Activated naive CD4-positive, alpha-beta T cell treated with anti-CD3 and anti-CD28 coated beads for 36 hours (primary cell): ENCODE measurements at regions not wholly inside any gene's neighbourhood (a gene's known extent, or its start where the extent isn't known, plus 50 kb on each side); places are given as distances from the start of the nearest gene placed in this dataset.

Experiments used
- CTCF ChIA-PET: fragments of 350-600 bp; sonication (Branson Sonifier 250); formaldehyde crosslinking; loops from one replicate; lab custom pipeline; 2021; ENCODE audit warnings: antibody characterized with exemption; lab: Charles Lee
- DNase-seq: peaks from one replicate; pipeline ENCODE4 v3.0.0-alpha.2; 2020
- H3K27ac Mint-ChIP-seq: one replicate; pipeline ENCODE4 v1.8.0; 2021; ENCODE audit warnings: mild to moderate bottlenecking, mixed read lengths
- H3K27me3 Mint-ChIP-seq: one replicate; pipeline ENCODE4 v1.8.0; 2021; ENCODE audit warnings: low read depth, mixed read lengths
- H3K36me3 Mint-ChIP-seq: one replicate; pipeline ENCODE4 v1.8.0; 2021; ENCODE audit warnings: low read depth, mixed read lengths
- H3K4me1 Mint-ChIP-seq: one replicate; pipeline ENCODE4 v1.8.0; 2021; ENCODE audit warnings: low read depth, mixed read lengths
- H3K4me3 Mint-ChIP-seq: one replicate; pipeline ENCODE4 v1.8.0; 2021; ENCODE audit warnings: mild to moderate bottlenecking, moderate library complexity, mixed read lengths
- H3K9me3 Mint-ChIP-seq: one replicate; pipeline ENCODE4 v1.8.0; 2021; ENCODE audit warnings: mixed read lengths
- intact Hi-C: fragments of 100-400 bp; cut with micrococcal nuclease; formaldehyde crosslinking; loops from one replicate; pipeline ENCODE4 v1.15.1; 2023

- Mint-ChIP-seq H3K27me3 (no peaks in the 10 kb centered on the region), H3K4me3 (no peak overlapping the region), H3K9me3 (no peaks in the 10 kb centered on the region), H3K4me1 (no peaks in the 10 kb centered on the region), H3K36me3 (no peaks in the 10 kb centered on the region), H3K27ac (no peak overlapping the region)
- no peak for DNase-seq
- intact Hi-C loops = no loop called here
- CTCF ChIA-PET = no interaction called here
Measured at GRCh38 chr3:152714507-152714906, 120.4 kb upstream of the P2RY1 start.

GRCh38 chr3:152717252-152717651 lies 117.7 kb upstream of the P2RY1 start:
- no peaks in the 10 kb centered on the region for H3K9me3 Mint-ChIP-seq
- H3K27me3 Mint-ChIP-seq = peaks cover 5% of the 10 kb centered on the region
- no peak for DNase-seq
- H3K4me1 Mint-ChIP-seq = no peaks in the 10 kb centered on the region
- no peaks in the 10 kb centered on the region for H3K36me3 Mint-ChIP-seq
- H3K27ac Mint-ChIP-seq = no peak overlapping the region
- H3K4me3 Mint-ChIP-seq = no peak overlapping the region
- intact Hi-C loops = no loop called here
- CTCF ChIA-PET = interaction anchor here (1.0 kb wide), 1 partner anchor 14 kb away, joined by 3 read pairs; no protein-coding TSS in a partner anchor

DNA sequence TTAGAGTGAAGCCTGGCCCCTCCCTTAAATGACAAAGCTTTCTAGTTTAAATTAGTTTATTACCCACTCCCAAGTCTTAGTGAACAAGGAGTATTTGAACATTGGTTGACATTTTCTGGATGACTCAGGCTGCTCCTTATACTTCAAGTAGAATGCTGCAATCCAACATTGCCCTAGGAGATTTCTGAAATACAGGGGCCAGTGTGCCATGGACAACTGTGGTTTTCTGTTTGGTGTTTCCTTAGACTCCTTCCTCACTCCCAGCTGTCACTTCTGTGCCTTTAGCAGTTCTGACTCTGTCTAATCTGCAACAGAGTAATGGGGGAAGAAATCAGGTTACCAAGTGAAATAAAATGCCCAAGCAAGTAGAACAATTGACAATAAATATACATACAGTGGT lies 116.1 kb upstream of the P2RY1 start:
- CTCF ChIA-PET = no interaction called here
- H3K27me3 Mint-ChIP-seq = peaks cover 5% of the 10 kb centered on the region
- H3K27ac Mint-ChIP-seq = no peak overlapping the region
- DNase-seq = no peak
- H3K36me3 Mint-ChIP-seq = no peaks in the 10 kb centered on the region
- H3K9me3 Mint-ChIP-seq = no peaks in the 10 kb centered on the region
- no peaks in the 10 kb centered on the region for H3K4me1 Mint-ChIP-seq
- intact Hi-C loops = no loop called here
- no peak overlapping the region for H3K4me3 Mint-ChIP-seq

DNA sequence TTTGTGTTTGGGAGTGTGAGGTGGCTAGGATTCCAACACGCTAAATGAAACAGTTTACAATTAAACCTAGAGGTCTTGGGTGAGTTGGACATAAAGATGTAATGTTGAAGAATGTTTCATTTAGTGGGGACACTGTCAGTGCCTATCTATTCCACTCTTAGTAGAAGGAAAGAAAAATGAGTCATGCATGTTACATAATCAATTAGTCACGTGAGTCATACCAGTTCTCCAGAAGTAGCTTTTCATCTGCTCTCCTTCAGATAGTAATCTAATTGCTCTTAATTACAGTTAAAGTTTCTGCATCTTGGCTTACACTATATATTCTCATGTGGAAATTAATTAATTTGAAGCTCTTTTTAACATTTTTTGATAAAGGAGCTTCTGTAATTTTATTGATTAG lies 115.7 kb upstream of the P2RY1 start:
- DNase-seq = no peak
- Mint-ChIP-seq H3K27ac (no peak overlapping the region), H3K9me3 (no peaks in the 10 kb centered on the region), H3K36me3 (no peaks in the 10 kb centered on the region), H3K4me3 (no peak overlapping the region), H3K27me3 (peaks cover 8% of the 10 kb centered on the region), H3K4me1 (no peaks in the 10 kb centered on the region)
- CTCF ChIA-PET = no interaction called here
- intact Hi-C loops = no loop called here

DNA sequence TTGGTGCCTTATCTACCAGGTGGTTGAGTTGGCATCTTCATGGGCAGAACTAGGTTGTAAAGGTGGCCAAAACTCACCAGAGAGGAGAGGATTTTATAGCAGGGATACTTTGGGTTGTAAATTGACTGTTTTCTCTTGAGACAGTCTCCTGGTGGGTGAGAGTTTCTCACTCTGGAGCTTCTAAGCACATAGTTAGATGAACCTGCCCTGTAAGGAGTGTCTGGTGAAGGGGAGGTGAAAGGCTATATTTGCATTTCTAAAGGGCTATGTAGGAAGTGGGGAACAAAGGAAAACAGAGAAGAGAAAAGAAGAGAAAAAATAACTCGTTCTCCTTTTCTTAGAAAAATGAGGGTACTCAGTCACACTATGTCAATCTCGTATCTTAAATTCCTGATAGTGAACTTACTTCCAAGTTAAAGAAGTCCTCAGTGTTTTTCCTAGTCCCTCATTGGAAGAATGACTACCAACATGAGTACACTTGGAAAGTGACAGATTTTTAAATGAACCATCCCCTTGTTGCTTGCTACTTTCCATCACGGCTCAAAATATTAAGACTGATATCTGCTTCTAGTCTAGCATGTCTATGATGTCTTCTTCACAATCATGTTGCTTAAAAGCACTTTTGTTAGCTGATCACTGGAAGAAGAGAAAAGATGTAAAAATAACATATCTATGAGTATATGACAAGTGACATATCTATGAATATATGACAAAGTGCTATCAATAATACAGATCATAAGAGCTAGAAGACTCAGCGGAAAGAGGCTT lies 113.8 kb upstream of the P2RY1 start:
- DNase-seq = no peak
- H3K4me3 Mint-ChIP-seq = no peak overlapping the region
- CTCF ChIA-PET = no interaction called here
- peaks cover 9% of the 10 kb centered on the region for H3K27me3 Mint-ChIP-seq
- no peaks in the 10 kb centered on the region for H3K36me3 Mint-ChIP-seq
- intact Hi-C loops = no loop called here
- no peak overlapping the region for H3K27ac Mint-ChIP-seq
- no peaks in the 10 kb centered on the region for H3K4me1 Mint-ChIP-seq
- H3K9me3 Mint-ChIP-seq = no peaks in the 10 kb centered on the region

GRCh38 chr3:152724270-152724669 lies 110.7 kb upstream of the P2RY1 start:
- H3K4me3 Mint-ChIP-seq = no peak overlapping the region
- CTCF ChIA-PET = no interaction called here
- H3K4me1 Mint-ChIP-seq = no peaks in the 10 kb centered on the region
- H3K9me3 Mint-ChIP-seq = no peaks in the 10 kb centered on the region
- intact Hi-C loops = no loop called here
- no peak for DNase-seq
- no peak overlapping the region for H3K27ac Mint-ChIP-seq
- peaks cover 9% of the 10 kb centered on the region for H3K27me3 Mint-ChIP-seq
- no peaks in the 10 kb centered on the region for H3K36me3 Mint-ChIP-seq

DNA sequence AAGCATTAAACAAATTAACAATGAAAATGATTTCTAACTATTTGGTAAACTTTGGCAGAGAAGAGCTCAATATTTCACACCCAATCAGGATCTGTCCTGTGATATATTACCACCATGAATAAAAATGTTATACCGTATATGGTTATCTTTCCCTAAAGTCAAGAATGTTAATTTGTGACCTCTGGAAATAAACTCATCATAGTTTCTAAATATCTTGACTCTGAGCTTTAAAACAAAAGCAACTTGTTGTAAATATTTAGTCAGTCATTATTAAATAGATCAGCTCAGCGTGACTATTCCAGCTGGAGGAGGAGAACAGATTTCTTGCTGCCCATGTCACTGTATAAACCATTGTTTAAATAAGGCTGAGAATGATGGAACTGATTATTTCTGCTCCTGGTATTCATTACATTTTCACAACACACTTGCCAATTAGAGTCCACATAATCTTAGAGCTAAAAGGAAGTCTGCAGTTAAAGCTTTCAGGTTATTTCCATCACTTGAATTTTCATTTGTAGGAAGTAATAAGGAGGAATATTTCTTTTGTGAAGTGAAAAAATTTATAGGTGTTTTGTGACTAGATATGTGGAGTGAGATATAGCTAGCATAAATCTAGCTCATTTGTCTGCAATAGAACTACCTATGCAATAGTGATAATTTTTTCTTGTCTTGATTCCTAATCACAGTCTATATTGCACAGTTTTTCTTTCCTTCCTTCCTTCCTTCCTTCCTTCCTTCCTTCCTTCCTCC lies 106.5 kb upstream of the P2RY1 start:
- intact Hi-C loops = no loop called here
- H3K36me3 Mint-ChIP-seq = no peaks in the 10 kb centered on the region
- peaks cover 3% of the 10 kb centered on the region for H3K27me3 Mint-ChIP-seq
- no peak for DNase-seq
- H3K4me3 Mint-ChIP-seq = no peak overlapping the region
- CTCF ChIA-PET = interaction anchor here (0.6 kb wide), 1 partner anchor 845 kb away, joined by 3 read pairs; no protein-coding TSS in a partner anchor
- H3K27ac Mint-ChIP-seq = no peak overlapping the region
- H3K9me3 Mint-ChIP-seq = no peaks in the 10 kb centered on the region
- no peaks in the 10 kb centered on the region for H3K4me1 Mint-ChIP-seq

- CTCF ChIA-PET = interaction anchor here (0.7 kb wide), 1 partner anchor 1722 kb away, joined by 3 read pairs; no protein-coding TSS in a partner anchor
- Mint-ChIP-seq H3K36me3 (no peaks in the 10 kb centered on the region), H3K27me3 (peaks cover 2% of the 10 kb centered on the region), H3K4me1 (no peaks in the 10 kb centered on the region), H3K27ac (no peak overlapping the region), H3K4me3 (no peak overlapping the region), H3K9me3 (no peaks in the 10 kb centered on the region)
- no peak for DNase-seq
- intact Hi-C loops = no loop called here
Measured at GRCh38 chr3:152729906-152730305, 105.0 kb upstream of the P2RY1 start.

DNA sequence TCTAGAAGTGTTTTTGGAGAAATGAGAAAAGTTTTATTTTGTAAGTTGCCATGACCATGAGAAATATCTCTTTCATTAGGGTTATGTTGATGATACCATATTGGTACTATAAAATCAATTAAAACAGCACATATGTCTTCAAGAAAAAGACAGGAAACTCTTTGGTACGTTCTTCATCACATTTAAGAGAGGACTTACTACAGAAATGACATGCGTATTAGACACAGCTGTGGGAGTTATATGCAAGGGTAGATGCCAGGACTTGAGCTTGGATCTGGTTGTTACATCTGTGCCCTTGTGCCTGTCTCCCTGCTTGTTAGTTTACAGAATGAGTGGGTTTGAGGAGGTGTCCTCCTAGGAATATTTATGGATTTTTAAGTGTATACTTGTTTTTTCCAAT lies 103.4 kb upstream of the P2RY1 start:
- CTCF ChIA-PET = interaction anchor here (1.2 kb wide), 1 partner anchor 14 kb away, joined by 3 read pairs; no protein-coding TSS in a partner anchor
- Mint-ChIP-seq H3K27ac (no peak overlapping the region), H3K27me3 (peaks cover 2% of the 10 kb centered on the region)

DNA sequence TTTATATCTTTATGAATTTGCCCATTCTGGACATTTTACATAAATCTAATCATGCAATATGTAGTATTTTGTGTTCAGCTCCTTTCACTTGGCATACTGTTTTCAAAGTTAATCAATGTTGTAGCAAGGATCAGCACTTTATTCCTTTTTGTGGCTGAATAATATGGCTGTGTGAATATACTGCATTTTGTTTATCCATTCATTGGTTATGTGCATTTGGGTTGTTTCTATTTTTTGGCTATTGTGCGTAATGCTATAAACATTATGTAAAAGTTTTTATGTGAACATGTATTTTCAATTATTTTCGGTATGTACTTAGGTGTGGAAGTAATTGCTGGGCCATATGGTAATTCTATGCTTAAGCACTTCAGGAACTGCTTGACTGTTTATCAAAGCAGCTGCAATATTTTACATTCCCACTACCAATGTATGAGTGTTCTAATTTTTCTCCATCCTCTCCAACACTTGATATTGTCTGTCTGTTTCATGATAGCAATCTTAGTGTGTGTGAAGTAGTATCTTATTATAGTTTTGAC lies 101.3 kb upstream of the P2RY1 start:
- DNase-seq = no peak
- CTCF ChIA-PET = no interaction called here
- H3K27me3 Mint-ChIP-seq = peaks cover 2% of the 10 kb centered on the region
- no peak overlapping the region for H3K27ac Mint-ChIP-seq
- H3K4me3 Mint-ChIP-seq = no peak overlapping the region
- no peaks in the 10 kb centered on the region for H3K4me1 Mint-ChIP-seq
- H3K36me3 Mint-ChIP-seq = no peaks in the 10 kb centered on the region
- H3K9me3 Mint-ChIP-seq = no peaks in the 10 kb centered on the region
- intact Hi-C loops = no loop called here

More for the DNA sequence above, 103.4 kb upstream of the P2RY1 start:
- H3K4me1 Mint-ChIP-seq = no peaks in the 10 kb centered on the region
- no peaks in the 10 kb centered on the region for H3K36me3 Mint-ChIP-seq
- no peak for DNase-seq
- no peaks in the 10 kb centered on the region for H3K9me3 Mint-ChIP-seq
- intact Hi-C loops = no loop called here
- H3K4me3 Mint-ChIP-seq = no peak overlapping the region

DNA sequence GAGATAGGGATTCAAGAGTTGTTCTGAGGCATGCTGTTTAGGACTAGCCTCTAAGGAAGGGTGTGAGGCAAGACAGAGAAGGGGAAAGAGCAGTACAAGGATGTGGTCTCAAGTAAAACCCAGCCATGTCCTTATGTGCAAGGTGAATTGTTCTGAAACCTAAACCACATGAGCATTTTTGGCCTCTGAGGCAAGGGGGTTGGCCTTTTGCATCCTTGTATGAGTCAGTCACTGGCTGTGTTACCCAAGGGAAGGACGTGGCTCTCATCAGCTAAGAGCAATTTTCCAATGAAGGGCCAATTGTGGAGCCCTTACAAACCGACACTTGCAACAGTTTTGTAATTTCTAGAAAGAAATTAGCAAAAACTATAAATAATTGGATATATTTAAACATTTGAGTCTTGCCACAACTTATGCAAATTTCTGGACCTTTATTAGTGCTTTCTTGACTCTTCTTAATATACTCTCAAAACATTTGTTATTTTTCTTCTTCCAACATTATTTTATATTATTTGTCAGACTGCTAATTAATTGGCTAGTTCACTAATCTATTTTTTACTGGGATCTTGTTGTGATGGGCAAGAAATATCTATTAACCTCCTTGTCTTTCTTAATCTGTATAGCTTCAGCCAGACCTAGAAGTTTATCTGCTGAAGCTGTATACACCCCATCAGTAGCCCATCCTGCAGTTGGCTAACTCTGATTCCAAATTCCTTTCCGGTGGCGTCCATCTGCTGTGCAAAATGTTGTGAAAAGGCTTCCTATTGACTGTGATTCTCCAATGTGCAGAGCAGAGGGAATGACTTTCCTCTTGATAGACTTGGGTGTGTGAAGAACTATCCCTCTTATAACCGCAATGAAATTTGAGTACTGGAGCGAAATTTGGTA lies 97.7 kb upstream of the P2RY1 start:
- Mint-ChIP-seq H3K36me3 (no peaks in the 10 kb centered on the region), H3K4me1 (no peaks in the 10 kb centered on the region), H3K9me3 (no peaks in the 10 kb centered on the region), H3K4me3 (no peak overlapping the region), H3K27ac (no peak overlapping the region), H3K27me3 (peaks cover 2% of the 10 kb centered on the region)
- intact Hi-C loops = no loop called here
- DNase-seq = no peak
- CTCF ChIA-PET = no interaction called here

DNA sequence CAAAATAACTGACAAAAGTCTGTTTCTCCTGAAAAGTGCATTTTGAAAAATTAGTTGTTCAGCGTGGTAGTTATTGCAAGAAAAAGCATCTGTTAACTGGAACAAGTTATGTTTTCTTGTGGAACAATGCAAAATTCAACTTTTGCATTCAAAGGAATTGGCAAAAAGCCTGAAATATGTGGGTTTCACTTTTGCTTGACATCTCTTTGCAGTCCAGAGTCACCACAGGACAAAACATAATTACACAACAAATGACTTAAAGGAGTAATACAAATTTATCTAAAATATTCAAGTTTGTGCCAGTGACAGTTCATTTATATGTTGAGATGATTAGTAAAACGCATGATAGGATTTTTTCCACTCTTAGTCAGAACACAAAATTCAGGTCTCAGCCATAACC lies 96.3 kb upstream of the P2RY1 start:
- H3K4me1 Mint-ChIP-seq = no peaks in the 10 kb centered on the region
- CTCF ChIA-PET = no interaction called here
- H3K4me3 Mint-ChIP-seq = no peak overlapping the region
- H3K36me3 Mint-ChIP-seq = no peaks in the 10 kb centered on the region
- no peak for DNase-seq
- no peak overlapping the region for H3K27ac Mint-ChIP-seq
- H3K9me3 Mint-ChIP-seq = no peaks in the 10 kb centered on the region
- H3K27me3 Mint-ChIP-seq = peaks cover 2% of the 10 kb centered on the region
- intact Hi-C loops = no loop called here
